Head of caudate nucleus (tissue), 42 donors: ENCODE measurements at regions not wholly inside any gene's neighbourhood (a gene's known extent, or its start where the extent isn't known, plus 50 kb on each side); places are given as distances from the start of the nearest gene placed in this dataset.
"Not testable (repeated sequence)": the region's sequence is repeated elsewhere in the genome, so short reads cannot be mapped to it uniquely, and the experiment has no call there.

Experiments
- DNase-seq, 42 donors: peaks; one replicate each; pipeline versions ENCODE4 v3.0.0 to v3.0.0-alpha.2; 2020 to 2021; ENCODE audit warnings: mixed read lengths in 7 of 42
- intact Hi-C: fragments of 100-400 bp; cut with DNase I; formaldehyde crosslinking; loops from one replicate; pipeline ENCODE4 v1.15.0; 2022

DNA sequence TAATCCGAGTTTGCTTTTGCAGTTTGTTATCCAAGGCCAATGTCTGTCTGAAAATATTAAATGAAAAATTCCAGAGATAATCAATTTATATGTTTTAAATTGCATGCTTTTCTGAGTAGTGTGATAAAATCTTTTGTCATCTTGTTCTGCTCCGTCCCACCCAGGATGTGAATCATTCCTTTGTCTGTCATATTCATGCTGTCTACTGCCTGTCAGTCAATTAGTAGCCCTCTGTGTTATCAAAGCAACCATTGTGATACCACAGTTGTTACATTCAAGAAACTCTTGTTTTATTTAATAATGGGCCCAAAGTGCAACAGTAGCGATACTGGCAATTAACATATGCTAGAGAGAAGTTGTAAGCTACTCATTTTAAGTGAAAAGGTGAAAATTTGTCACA lies 819.3 kb downstream of the BRINP3 start:
- intact Hi-C loops: no loop called here
- DNase-seq: peak in 1 of 42 donors; percentile 30

- DNase-seq: no peak
- intact Hi-C loops: no loop called here
Measured at GRCh38 chr1:189659731-189660130, 817.9 kb downstream of the BRINP3 start.

DNA sequence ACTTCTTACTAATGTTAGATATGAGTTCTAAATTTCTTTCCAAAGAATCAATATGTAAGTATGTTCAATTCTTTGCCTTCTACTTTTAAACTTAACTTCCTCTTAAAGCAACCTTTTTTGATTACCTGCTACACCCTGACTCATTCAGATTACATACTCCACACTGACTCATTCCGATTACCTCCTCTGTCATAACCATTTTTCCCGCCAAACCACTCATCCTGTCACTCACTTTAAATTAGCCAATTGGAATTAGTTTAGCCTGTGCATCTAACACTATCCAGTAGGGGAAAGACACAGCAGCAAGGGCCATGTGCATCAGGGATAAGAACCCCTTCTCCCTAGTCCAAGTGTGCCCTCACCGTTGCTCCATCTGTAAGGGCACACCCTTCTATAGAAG lies 815.5 kb downstream of the BRINP3 start:
- peak in 4 of 42 donors; percentile 5 to 38 (median 16) for DNase-seq
- intact Hi-C loops: no loop called here

DNA sequence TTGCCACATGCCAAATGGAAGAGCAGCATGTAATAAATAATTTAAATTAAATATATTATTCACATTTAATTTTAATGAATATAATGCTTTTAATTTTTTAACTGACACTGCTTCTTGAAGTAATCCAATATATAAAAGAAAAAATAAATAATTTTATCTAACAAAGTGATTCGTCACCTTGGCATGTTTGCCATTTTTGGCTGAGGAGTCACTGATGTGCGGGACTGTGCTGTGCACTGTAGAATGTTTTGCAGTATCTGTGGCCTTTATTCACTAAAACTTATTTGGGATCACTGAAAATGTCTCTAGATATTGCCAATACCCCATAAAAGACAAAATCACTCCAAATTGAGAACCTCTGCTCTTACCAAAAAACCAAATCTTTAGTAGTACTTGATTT lies 807.8 kb downstream of the BRINP3 start:
- intact Hi-C loops: no loop called here
- no peak for DNase-seq

DNA sequence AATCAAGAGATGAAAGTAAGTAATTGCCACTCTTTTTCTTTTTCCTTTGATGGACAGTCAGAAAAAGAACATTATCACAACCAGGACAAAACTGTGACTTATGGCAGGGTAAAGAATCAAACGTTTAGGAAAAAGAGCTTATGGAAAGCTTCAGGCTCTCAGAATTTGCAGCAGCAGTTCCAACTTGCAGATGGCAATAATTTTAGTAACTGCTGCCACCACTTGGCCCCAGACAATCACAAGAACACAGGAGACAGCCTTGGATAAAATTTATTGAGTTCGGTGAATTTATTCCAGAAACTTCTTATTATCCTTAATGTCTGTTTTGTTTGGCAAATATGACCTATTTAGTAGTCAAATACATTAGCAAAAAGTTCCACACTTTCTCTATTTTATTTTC lies 804.4 kb downstream of the BRINP3 start:
- no peak for DNase-seq
- intact Hi-C loops: no loop called here

DNA sequence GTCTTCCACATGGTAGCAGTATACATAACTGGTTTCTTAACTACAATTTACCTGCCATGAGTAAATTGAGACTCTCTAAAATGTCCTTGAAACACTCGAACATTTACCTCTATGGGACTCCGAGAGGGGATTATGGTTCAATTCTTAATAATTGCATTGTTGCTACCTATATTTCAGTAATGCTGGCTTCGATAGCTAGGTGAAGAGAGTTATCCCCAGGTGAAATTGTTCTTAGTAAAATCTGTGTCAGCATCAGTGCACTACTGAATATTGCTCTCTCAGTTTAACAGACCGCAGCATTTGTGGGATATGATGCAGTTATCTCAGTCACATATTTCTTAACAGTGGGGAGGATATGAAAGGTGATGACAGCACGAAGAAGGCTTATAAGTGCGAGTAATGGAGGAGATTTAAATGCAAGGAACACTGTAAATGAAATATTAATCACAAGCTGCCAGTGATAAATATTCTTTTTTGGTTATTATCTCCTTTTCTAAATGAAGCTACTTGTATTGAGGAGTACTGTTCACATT lies 801.9 kb downstream of the BRINP3 start:
- intact Hi-C loops: no loop called here
- no peak for DNase-seq

DNA sequence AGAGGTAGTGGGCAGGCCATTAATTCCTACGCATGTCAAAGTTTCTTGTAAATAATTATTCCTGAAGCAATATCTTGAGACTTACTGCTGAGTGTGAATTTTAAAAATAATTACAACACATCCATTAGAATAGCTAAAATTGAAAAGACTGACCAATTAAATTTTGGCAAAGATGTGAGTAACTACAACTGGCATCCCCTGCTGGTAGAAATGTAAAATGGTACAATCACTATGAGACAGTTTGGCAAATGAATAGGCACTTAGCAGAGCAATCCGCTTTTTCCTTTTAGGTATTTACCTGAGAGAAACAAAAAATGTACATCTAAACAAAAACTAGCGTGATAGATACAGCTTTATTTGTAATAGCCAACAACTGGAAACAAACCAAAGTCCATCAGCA lies 798.9 kb downstream of the BRINP3 start:
- intact Hi-C loops: no loop called here
- DNase-seq: no peak

- intact Hi-C loops: no loop called here
- no peak for DNase-seq
Measured at GRCh38 chr1:189681252-189681919, 796.3 kb downstream of the BRINP3 start.

- intact Hi-C loops: no loop called here
- no peak for DNase-seq
Measured at GRCh38 chr1:189682591-189682990, 795.1 kb downstream of the BRINP3 start.

DNA sequence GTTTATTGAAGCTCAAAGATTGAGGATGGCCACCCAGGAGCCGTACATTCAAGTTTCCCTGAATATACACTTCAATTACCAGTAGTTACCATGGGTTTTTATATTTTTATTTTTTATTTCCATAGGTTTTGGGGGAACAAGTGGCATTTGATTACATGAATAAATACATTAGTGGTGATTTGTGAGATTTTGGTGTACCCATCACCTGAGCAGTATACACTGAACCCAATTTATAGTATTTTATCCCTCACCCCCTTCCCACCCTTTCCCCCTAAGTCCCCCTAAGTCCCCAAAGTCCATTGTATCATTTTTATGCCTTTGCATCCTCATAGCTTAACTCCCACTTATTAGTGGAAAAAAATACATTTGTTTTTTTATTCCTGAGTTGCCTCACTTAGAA lies 791.4 kb downstream of the BRINP3 start:
- intact Hi-C loops: no loop called here
- DNase-seq: no peak

- no peak for DNase-seq
- intact Hi-C loops: no loop called here
Measured at GRCh38 chr1:189693140-189693539, 784.5 kb downstream of the BRINP3 start.

GRCh38 chr1:189696297-189696696 lies 781.4 kb downstream of the BRINP3 start:
- DNase-seq: no peak
- intact Hi-C loops: no loop called here

DNA sequence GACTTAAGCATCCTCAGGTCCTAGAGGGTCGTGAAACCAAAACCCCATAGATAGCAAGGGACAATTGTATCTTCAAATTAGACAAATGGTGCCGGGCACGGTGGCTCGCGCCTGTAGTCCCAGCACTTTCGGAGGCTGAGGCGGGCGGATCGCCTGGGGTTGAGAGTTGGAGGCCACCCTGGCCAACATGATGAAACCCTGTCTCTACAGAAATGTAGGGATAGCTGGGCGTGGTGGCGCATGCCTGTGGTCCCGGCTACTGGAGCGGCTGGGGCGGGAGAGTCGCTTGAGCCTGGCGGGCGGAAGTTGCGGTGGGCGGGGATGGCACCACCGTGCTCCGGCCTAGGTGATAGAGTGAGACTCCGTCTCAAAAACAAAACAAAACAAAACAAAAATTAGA lies 780.6 kb downstream of the BRINP3 start:
- no peak for DNase-seq
- intact Hi-C loops: no loop called here

- DNase-seq: no peak
- intact Hi-C loops: no loop called here
Measured at GRCh38 chr1:189701606-189702005, 776.1 kb downstream of the BRINP3 start.

GRCh38 chr1:189706594-189706993 lies 771.1 kb downstream of the BRINP3 start:
- intact Hi-C loops: no loop called here
- DNase-seq: no peak

DNA sequence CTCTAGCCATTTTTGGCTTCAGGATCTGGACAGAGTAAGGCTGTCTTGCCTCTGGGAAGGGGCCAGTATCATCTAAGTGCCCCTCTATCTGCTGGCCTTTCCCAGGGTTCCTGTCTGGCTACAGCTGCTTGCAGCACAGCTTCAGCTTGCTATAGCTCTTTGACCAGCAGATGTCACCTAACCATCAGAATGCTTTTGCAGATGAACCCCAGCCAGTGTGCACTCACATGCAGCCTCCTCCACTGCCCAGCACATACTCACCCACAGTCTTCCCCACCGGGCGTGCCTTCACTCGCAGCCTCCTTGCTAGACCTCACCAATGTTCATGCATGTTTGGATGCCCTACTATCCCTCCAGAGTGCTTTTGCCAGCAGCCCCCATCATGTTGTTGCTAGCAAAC lies 769.0 kb downstream of the BRINP3 start:
- no peak for DNase-seq
- intact Hi-C loops: no loop called here

DNA sequence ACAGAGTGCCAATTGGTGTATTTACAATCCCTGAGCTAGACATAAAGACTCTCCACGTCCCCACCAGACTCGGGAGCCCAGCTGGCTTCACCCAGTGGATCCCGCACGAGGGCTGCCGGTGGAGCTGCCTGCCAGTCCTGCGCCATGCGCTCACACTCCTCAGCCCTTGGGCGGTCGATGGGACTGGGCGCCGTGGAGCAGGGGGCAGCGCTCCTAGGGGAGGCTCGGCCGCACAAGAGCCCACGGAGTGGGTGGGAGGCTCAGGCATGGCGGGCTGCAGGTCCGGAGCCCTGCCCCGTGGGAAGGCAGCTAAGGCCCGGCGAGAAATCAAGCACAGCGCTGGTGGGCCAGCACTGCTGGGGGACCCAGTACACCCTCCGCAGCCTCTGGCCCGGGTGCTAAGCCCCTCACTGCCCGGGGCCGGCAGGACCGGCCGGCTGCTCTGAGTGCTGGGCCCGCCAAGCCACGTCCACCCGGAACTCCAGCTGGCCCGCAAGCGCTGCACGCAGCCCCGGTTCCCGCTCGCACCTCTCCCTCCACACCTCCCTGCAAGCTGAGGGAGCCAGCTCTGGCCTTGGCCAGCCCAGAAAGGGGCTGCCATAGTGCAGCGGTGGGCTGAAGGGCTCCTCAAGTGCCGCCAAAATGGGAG lies 759.4 kb downstream of the BRINP3 start:
- intact Hi-C loops, DNase-seq: not testable (repeated sequence)

GRCh38 chr1:189726806-189727205 lies 750.9 kb downstream of the BRINP3 start:
- DNase-seq: no peak
- intact Hi-C loops: no loop called here

GRCh38 chr1:189751311-189751710 lies 726.4 kb downstream of the BRINP3 start:
- intact Hi-C loops: no loop called here
- no peak for DNase-seq

- intact Hi-C loops: no loop called here
- DNase-seq: no peak
Measured at GRCh38 chr1:189752461-189752995, 725.1 kb downstream of the BRINP3 start.

- intact Hi-C loops, DNase-seq: not testable (repeated sequence)
Measured at GRCh38 chr1:189755100-189755499, 722.6 kb downstream of the BRINP3 start.
